GM03348 (cell line): ENCODE measurements at regions not wholly inside any gene's neighbourhood (a gene's known extent, or its start where the extent isn't known, plus 50 kb on each side); places are given as distances from the start of the nearest gene placed in this dataset.
"Not testable (repeated sequence)": the region's sequence is repeated elsewhere in the genome, so short reads cannot be mapped to it uniquely, and the experiment has no call there.

Experiments
- DNase-seq: peaks from one replicate; pipeline ENCODE4 v3.0.0; 2012; ENCODE audit warnings: low spot score

GRCh38 chr12:116687888-116688287 is 50.0 kb downstream of the SPRING1 start:
- no peak for DNase-seq

DNA sequence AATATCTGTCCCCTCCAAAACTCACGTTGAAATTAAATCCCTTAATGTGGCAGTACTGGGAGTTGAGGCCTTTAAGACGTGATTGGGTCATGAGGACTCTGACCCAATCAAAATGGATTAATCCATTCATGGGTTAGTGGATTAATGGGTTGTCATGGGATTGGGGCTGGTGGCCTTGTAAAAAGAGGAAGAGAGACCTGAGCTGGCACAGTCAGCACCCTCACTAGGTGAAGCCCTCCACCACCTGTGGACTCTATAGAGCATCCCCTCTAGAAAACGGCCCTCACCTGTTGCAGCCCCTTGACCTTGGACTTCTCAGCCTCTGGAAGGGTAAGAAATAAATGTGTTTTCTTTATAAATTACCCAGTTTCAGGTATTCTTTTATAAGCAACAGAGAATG is 53.0 kb downstream of the SPRING1 start:
- no peak for DNase-seq

DNA sequence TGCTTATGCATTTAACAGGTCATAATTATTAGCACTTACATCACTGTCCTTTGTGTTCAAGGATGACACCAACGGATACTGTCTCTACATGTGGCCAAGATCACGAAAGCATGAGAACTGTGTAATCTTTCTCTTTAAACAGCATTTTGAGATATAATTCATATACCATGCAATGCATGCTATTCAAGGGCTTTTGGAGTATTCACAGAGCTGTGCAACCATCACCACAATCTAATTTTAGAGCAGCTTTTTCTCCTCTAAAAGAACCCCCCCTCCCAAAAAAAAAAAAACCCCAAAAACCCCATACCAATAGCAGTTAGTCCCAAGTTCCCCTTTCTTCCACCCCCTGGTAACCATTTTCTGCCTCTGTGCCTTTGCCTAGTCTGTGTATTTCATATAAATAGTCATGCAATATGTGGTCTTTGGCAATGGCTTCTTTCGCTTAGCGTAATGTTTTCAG is 60.6 kb downstream of the SPRING1 start:
- no peak for DNase-seq

GRCh38 chr12:116675339-116676107 is 62.3 kb downstream of the SPRING1 start:
- DNase-seq = no peak

DNA sequence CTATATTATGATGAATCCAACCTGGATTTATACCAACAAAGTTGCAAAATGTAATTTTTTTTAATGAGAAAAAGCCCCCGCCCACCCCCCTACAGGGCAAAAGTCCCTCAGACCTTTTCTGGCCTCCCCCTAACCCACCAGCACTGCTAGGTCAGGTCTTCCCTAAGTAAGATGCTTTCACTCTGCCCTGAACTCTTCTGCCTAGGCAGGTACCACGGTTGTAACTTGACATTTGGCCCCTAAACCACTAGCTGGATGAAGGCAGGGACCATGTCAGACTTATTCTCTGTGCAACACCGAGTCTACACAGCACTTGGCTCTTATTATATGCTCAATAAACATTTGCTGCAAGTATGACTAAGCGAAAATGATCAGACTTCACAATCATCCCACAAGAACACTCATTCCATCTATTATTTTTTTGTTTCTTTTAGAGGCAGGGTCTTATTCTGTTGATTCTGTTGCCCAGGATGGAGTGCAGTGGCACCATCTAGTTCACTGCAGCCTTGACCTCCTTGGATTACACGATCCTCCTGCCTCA is 63.2 kb downstream of the SPRING1 start:
- no peak for DNase-seq

DNA sequence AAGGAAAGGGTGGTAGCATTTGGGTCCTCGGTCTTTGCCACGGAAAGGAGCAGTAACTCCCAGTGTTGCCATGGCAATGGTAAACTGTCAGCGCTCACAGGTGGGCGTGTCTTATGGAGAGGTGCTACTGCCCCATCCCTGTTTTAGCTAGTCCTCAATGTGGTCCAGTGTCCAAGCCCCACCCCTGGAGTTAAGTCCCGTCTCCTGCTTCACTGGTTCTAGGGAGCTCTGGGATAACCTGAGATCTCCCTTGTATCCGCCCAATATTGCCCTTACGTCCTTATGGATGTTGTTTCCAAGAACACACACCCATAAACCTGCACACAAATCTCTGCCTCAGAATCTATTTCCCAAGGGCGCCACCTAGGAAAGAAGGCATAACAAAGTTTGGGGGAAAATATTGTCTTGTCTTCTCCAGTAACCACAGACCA is 64.2 kb downstream of the SPRING1 start:
- no peak for DNase-seq

DNA sequence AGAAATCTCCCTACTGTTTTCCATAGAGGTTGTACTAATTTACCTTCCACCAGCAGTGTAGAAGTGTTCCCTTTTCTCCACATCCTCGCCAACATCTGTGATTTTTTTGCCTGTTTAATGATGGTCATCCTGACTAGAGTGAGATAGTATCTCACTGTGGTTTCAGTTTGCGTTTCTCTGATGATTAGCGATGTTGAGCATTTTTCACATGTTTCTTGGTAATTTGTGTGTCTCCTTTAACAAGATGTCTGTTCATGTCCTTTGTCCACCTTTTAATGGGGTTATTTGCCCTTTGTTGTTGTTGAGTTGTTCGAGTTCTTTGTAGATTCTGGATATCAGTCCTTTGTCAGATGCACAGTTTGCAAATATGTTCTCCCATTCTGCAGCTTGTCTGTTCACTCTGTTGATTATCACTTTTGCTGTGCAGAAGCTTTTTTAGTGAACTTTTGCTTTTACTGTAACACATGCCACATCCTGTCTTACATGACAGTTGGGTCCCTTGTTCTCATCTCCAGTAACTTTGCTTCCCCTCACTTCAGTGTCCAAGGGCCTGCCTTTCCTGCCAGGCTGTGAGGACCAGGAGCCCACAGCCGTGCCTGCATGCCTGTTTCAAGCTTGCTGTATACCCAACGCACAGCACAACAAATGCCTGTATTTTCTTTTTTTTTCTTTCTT is 64.9 kb downstream of the SPRING1 start:
- DNase-seq = no peak

DNA sequence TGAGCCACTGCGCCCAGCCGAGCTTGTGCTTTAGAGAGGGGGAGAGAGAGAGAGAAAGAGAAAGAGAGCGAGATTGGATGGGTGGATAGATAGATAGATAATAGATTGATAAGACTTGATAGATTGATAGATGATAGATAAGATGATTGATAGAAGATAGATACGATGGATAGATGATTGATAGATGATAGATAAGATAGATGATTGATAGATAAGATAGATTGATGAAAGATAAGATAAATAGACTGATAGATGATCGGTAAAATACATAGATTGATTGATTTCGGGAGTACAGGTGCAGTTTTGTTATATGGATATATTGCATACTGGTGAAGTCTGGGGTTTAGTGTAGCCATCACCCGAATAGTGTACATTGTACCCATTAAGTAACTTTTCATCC is 65.9 kb downstream of the SPRING1 start:
- DNase-seq = no peak

DNA sequence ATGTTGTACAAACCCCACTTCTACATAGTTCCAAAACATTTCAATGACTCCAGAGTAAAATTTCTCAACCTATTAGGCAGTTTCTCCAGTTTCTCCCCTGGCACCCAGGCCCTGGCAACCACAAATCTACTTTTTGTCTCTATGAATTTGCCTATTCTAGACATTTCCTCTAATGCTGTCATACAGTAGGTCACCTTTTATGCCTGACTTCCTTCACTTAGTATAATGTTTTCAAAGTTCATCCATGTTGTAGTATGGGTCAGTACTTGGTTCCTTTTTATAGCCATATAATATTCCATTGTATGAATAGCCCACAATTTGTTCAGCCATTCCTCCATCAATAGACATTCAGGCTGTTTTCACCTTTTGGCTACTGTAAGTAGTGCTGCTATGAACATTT is 67.0 kb downstream of the SPRING1 start:
- DNase-seq = no peak

DNA sequence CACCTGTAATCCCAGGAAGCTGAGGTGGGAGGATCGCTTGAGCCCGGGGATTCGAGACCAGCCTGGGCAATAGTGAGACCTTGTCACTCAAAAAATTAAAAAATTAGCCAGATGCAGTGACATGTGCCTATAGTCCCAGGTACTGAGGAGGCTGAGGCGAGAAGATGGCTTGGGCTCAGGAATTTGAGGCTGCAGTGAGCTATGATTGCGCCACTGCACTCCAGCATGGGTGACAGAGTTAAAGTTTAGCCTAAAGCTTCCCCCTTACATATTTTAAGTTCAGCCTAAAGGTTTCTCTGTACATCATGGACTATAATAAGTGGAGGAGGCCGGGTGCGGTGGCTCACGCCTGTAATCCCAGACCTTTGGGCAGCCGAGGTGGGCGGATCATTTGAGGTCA is 70.1 kb downstream of the SPRING1 start:
- DNase-seq = no peak

GRCh38 chr12:116666829-116667228 is 71.0 kb downstream of the SPRING1 start:
- DNase-seq = not testable (repeated sequence)

DNA sequence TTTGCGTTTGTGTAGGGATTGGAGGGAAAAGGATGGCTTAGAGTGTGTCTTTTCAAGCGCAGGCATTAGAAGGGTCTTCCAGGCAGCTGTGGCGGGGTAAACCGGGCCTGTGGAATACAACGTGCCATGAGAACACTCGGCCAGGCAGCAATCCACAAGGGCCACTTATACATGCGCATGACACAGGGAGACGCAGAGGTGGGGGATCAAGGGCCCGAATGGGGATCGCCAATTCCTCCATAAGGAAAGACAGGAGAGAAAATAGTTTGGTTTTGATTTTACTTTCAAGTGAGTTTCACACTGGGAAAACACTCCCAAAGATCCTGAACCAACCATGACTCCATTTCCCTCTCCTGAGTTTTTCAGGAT is 71.6 kb downstream of the SPRING1 start:
- DNase-seq = no peak

GRCh38 chr12:116665666-116666304 is 72.1 kb downstream of the SPRING1 start:
- no peak for DNase-seq

GRCh38 chr12:116664085-116664484 is 73.8 kb downstream of the SPRING1 start:
- DNase-seq = no peak

GRCh38 chr12:116662612-116663144 is 75.2 kb downstream of the SPRING1 start:
- peak; percentile 44 for DNase-seq

DNA sequence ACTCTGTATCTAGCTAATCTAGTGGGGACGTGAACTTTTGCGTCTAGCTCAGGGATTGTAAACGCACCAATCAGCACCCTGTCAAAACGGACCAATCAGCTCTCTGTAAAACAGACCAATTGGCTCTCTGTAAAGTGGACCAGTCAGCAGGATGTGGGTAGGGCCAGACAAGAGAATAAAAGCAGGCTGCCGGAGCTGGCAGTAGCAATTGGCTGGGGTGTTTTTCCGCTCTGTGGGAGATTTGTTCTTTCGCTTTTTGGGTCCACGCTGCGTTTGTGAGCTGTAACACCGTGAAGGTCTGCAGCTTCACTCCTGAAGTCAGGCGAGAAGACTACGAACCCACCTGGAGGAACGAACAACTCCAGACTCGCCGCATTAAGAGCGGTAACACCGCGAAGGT is 76.5 kb downstream of the SPRING1 start:
- no peak for DNase-seq

- not testable (repeated sequence) for DNase-seq
Observed at GRCh38 chr12:116660740-116661139, 77.1 kb downstream of the SPRING1 start.

DNA sequence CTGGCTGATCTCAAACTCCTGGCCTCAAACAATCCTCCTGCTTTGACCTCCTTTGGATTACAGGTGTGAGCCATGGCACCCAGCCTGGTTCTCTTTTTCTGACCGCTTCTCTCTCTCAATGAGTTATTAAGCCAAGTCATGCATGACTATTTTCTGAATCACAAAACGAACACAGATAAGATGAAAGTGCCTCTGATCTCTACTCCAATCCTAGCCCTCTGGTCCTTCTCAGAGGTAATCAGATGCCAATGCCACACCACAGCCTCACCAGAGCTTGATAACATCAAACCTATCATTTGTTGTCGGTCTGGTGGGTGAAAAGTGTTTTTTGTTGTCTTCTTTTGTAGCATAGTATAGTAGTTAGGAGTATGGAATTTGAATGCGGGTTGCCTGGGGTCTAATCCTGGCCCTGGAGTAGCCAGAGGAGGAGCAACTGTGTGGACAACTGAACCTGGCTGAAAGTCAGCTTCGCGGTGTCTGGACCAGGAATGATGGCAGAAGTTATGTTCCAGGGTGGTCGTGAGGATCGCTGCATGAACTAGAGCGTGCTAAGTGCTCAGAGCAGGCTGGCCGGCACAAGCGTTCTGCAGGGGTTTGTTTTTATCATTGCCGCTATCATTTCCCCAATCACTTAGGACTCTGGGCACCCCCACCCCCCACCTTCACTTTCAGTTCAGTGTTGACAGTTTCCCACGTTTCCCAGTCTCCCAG is 77.9 kb downstream of the SPRING1 start:
- DNase-seq = peak; percentile 35

GRCh38 chr12:116657921-116658495 is 79.9 kb downstream of the SPRING1 start:
- DNase-seq = no peak

GRCh38 chr12:116656306-116656705 is 81.6 kb downstream of the SPRING1 start:
- no peak for DNase-seq

GRCh38 chr12:116654226-116654743 is 83.6 kb downstream of the SPRING1 start:
- no peak for DNase-seq
